GM19372 (cell line): ENCODE measurements at regions not wholly inside any gene's neighbourhood (a gene's known extent, or its start where the extent isn't known, plus 50 kb on each side); places are given as distances from the start of the nearest gene placed in this dataset.

ENCODE experiments used
- ATAC-seq: cut with Tn5 transposase; IDR thresholded peaks from one replicate; pipeline ENCODE4 v1.9.1; 2021; ENCODE audit warnings: mild to moderate bottlenecking, low read depth, moderate library complexity; ENCODE audit not compliant: unreplicated experiment

DNA sequence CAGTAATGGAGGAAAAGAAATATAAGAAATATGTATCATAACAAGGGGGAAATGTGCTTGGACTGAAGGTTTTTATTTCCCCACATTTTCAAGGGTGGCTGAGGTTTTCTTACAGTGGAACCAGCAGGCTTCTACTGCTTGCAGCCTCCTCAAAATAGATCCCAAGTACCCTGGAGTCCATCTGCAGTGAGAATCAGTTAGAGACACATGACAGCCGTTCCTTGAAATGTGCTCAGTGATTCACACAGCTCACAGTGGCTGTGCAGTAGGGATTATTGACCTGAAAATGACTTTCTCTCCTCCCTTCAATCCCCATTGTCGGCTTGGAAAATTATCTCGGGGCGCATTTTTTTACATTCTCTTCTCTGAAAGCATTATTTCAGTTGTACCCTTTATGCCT lies 832.0 kb downstream of the TLR4 start:
- no peak for ATAC-seq

GRCh38 chr9:118538959-118539358 lies 830.3 kb downstream of the BRINP1 start:
- no peak for ATAC-seq

- ATAC-seq = no peak
These were observed 815.8 kb downstream of the BRINP1 start for GRCh38 chr9:118553465-118553864.

DNA sequence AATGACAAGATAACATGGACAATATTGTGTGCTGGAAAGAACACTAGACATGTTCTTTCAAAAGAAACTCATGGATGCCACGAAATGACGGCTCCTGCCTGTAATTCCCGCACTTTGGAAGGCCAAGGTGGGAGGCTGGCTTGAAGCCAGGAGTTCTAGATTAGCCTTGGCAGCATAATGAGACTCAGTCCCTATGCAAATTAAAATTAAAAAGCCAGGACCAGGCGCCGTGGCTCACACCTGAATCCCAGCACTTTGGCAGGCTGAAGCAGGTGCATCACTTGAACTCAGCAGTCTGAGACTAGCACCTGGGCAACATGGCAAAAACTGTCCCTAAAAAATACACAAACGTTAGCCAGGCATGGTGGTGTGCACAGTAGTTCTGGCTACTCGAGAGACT lies 814.2 kb downstream of the BRINP1 start:
- ATAC-seq = no peak

DNA sequence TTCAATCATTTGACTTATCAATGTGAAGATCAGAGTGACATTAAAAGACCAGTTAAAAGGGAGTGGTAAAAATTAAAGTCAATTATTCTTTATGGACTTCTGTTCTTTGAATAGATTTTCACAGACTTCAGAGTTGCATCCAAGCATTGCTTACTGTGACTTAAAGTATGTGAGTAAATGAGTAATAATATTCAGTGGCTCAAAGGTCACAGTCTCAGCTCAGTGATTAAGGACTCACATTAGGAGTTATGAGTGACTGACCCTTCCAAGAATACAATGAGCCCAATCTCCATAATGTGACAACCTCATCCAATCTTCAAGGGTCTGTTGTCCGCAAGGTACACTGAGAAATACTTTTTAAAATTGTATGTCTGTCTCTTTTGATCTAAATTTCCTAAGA lies 811.2 kb downstream of the BRINP1 start:
- no peak for ATAC-seq

DNA sequence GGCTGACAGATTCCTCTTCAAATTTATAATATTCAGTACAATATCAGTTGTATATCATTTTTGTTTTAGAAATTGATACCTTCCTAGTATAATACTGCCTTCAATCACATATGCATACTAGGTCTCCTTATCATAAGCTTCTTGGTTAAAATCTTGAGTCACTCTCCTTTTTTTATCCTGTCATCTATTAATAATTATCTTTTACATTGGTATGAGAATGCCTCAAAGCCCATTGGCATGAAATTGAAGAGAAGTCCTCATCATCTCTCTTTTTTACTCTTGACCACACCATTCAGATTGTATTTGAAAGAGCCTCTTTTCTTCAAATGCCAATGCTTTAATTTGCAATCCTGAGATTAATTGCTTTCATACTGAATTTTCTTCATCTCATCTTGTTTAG lies 810.3 kb downstream of the BRINP1 start:
- no peak for ATAC-seq

- ATAC-seq = no peak
These were observed 808.2 kb downstream of the BRINP1 start for GRCh38 chr9:118561051-118561450.

DNA sequence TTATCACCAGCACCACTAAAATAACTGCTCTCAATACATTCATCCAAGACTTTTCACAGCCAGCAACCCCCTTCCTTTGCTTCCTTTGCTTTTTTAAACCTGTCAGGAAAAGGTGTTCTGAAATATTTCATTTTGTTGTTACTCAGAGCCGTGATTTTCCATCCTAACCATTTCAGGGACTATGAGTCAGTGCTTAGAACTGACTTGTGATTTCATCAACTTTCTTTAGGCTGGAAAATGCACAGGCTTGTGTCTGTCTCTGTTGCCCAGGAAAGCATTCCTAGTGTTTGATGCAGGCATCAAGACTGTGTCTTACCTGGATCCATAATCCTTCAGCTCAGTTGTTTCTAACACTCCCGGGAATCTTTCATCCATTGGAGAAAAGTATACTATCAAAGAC lies 805.6 kb downstream of the BRINP1 start:
- no peak for ATAC-seq

GRCh38 chr9:118567861-118568260 lies 801.4 kb downstream of the BRINP1 start:
- no peak for ATAC-seq

DNA sequence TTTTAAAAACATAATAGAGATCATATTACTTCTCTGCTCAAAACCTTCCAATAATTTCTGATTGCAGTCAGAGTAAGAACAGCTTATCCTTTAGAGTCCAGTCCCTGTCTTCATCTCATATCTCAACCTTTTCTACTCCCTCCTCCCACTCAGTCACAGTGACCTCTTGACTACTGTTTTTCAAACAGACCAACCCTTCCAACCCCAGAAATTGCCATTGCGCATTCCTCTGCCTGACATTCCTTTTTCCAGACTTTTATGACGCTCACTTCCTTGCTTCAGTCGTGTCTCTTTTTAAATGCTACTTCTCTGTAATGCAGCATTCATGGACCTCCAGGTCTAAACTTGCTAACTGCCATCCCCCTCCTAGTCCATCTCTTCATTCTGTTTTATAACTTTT lies 800.5 kb downstream of the BRINP1 start:
- ATAC-seq = no peak

GRCh38 chr9:118569148-118569547 lies 800.1 kb downstream of the BRINP1 start:
- no peak for ATAC-seq

- ATAC-seq = no peak
These were observed 799.2 kb downstream of the BRINP1 start for GRCh38 chr9:118570066-118570465.

DNA sequence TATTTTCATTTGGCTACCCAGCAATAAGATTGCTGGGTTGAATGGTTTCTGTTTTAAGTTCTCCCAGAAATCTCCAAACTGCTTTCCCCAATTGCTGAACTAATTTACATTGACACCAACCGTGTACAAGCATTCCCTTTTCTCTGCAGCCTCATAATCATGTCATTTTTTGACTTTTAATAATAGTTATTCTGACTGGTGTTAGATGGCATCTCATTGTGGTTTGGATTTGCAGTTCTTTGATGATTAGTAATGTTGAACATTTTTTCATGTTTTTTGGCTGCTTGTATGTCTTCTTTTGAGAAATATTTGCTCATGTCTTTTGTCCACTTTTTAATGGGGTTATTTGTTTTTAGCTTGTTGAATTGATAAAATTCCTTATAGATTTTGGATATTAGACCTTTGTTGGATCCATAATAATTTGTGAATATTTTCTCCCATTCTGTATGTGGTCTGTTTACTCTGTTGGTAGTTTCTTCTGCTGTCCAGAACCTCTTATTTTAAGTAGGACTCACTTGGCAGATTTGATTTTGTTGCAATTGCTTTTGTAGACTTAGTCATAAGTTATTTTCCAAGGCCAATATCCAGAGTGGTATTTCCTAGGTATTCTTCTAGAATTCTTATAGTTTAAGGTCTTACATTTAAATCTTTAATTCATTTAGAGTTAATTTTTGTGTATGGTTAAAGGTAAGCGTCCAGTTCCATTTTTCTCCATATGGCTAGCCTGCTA lies 793.7 kb downstream of the BRINP1 start:
- no peak for ATAC-seq

DNA sequence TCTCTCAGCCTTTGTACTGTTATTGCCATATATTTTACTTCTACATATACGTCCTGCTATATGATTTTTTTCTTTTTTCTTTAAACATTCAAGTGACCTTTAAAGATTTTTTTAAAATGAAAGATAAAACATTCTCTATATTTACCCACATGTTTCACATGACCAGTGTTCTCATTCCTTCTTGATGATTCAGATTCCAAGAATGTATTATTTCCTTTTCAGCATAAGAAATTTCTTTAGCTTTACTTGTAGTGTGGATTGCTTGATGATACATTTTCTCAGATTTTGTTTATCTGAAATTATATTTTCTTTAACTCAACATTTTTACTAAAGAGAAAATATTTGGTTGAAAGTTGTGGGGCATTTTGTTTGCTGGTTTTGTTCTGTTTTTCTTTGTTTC lies 792.1 kb downstream of the BRINP1 start:
- no peak for ATAC-seq

- no peak for ATAC-seq
These were observed 790.8 kb downstream of the BRINP1 start for GRCh38 chr9:118578467-118578866.

- ATAC-seq = no peak
These were observed 785.8 kb downstream of the BRINP1 start for GRCh38 chr9:118583414-118583813.

GRCh38 chr9:118586978-118587377 lies 782.3 kb downstream of the BRINP1 start:
- ATAC-seq = no peak

DNA sequence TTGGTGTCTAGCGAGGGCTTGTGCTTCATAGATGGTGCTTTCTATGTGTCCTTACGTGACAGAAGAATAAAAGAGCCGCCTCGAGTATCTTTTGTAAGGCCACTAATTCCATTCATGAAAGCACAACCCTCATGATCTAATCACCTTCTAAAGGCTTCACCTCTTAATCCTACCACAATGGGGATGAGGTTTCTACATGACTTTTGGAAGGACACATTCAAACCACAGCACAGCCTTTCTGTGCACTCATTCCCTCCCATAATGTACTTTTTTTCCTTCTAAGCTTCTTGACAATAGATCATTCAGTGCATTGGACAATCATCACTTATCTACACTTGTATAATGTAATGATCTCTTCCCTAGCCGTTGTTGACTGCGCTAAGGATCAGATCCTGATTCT lies 774.8 kb downstream of the BRINP1 start:
- no peak for ATAC-seq

DNA sequence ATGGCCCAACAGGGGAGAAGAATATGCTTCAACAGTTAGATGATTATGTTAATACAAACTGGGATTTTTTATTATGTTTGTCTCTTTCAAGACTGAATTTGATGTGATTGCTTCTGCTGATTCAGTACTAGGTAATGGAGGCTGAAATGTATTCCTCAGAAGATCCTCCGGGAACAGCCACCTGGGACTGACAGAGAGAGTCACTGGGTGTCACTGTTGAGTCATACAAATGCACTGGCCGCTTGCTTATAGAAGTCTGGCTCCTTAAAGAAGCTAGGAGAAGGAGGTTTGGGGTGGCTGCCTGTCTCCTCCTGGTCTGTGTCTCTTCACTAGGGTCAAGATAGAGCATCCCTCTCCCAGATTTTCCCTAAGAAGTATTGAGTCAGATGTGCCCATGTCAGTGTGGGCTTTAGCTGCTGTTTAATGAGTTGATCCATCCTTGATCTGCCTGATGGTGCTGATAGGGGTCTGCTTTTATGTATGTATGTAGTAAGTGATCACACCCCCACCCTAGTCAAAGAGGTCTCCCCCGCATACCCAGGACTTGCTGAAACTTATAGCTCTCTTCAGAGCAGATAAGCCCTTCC lies 773.4 kb downstream of the BRINP1 start:
- no peak for ATAC-seq

- no peak for ATAC-seq
These were observed 772.7 kb downstream of the BRINP1 start for GRCh38 chr9:118596374-118597015.

DNA sequence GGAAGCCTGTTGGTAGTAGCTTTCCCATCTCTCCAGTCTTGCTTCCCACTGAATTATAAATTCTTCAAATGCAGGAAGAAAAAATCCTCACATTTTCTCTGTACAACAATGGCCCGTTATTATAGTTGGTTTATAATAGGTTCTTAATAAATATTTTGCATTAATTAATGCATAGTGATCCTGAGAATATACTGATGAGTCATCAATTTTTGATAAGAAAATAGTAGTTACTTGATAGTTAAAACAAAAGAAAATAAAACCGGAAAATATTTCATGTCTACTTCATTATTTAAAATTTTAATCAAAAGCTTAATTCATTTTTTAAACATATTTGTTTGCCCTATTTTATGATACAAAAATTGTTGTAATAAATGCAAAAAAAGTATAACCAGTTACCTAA lies 762.6 kb downstream of the BRINP1 start:
- ATAC-seq = no peak
